ENCODE measurements at regions not wholly inside any gene's neighbourhood (a gene's known extent, or its start where the extent isn't known, plus 50 kb on each side); places are given as distances from the start of the nearest gene placed in this dataset.
"Not testable (repeated sequence)": the region's sequence is repeated elsewhere in the genome, so short reads cannot be mapped to it uniquely, and the experiment has no call there.

DNA sequence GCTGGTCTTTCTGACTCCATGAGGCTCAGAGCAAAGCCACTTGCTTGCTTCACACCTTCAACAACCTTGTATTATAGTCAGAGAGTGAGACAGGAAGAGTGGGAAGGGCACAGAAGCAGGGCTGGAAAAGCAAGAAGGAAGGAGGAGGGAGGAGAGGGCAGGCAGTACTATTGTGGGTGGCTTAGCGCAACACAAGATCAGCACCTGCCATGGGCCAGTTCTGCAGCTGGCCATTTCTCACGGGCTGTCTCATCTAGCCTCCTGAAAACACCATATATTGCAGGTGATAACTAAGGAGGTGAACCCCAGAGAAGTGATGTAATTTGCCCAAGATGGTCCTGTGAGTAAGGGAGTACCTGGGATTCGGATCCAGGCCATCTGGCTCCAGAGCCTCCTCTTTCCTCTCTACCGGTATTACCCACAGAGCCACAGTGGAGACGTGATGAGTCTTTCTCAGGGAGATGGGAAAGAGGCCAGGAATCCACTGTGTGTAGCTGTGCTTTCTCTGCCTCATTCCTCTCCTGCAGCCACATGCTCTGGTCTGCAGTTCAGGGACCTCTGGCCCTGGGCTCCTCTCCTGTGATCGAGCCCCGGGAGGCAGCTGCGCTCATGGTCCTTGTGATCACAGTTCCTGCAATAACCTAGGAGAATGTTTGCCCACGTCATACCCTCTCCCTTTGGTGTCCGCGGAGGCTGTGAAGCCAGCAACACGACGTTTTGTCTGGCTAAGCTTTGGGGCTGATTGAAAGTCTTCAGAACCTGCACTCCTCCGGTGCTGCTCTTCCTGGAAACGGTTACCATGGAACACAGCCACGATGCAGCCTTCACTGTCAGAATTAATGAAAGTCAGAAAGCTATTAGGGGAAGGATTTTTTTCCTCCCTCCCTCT lies 178.1 kb upstream of the CCL2 start:
- Histone ChIP-seq H3K36me3 (no peaks in the 10 kb centered on the region), H3K27ac (no peak overlapping the region), H3K4me3 (no peak overlapping the region), H3K4me1 (no peaks in the 10 kb centered on the region), H3K27me3 (peaks cover 11% of the 10 kb centered on the region), H3K9me3 (no peaks in the 10 kb centered on the region)
- TF ChIP-seq POLR2A (IDR thresholded peaks at IDR 0.05) (no peak), EP300 (IDR thresholded peaks at IDR 0.05; ENCODE audit: low read depth) (no peak), POLR2AphosphoS5 (IDR thresholded peaks at IDR 0.05) (no peak)
- TF ChIP-seq, protein P1, sequence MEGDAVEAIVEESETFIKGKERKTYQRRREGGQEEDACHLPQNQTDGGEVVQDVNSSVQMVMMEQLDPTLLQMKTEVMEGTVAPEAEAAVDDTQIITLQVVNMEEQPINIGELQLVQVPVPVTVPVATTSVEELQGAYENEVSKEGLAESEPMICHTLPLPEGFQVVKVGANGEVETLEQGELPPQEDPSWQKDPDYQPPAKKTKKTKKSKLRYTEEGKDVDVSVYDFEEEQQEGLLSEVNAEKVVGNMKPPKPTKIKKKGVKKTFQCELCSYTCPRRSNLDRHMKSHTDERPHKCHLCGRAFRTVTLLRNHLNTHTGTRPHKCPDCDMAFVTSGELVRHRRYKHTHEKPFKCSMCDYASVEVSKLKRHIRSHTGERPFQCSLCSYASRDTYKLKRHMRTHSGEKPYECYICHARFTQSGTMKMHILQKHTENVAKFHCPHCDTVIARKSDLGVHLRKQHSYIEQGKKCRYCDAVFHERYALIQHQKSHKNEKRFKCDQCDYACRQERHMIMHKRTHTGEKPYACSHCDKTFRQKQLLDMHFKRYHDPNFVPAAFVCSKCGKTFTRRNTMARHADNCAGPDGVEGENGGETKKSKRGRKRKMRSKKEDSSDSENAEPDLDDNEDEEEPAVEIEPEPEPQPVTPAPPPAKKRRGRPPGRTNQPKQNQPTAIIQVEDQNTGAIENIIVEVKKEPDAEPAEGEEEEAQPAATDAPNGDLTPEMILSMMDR (IDR thresholded peaks at IDR 0.05) = no peak
- DNase-seq = no peak
- WGBS, 2 donors (ENCODE audit: low coverage in 1 of 2) = 59 to 60% methylated on average over 1 to 16 of the region's 16 CpGs
- intact Hi-C loops (cut with DNase I; ENCODE audit: low total_unique reads) (no loop called here), in situ Hi-C loops (cut with MboI; ENCODE audit: low pct_ligation_motif_present in 1 of 4, low pct_unique_long_range_greater_than_20kb in 1 of 4, low sequenced_read_pairs in 3 of 4) (no loop called here)

DNA sequence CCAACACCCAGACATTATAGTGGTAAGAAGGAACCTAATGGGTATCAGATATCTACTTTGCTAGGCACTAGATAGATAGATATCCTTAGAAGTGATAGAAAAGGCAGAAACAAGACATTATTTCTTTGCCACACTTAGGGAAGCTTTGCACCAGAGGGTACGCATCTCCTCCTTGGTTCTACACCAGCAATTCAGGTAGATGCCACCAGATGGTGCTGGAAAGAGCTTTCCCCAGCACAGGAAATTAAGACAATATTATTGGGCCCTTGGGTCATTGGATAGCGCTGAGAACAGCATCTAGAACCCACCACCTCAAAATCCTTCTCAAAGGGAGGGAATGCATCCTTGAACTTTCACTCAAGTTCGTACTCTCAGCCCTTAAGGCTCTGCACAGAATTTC lies 173.8 kb upstream of the CCL2 start:
- no peak for DNase-seq
- 52 to 60% methylated on average over 1 to 3 of the region's 3 CpGs for WGBS, 2 donors (ENCODE audit: low coverage in 1 of 2)
- TF ChIP-seq EP300 (IDR thresholded peaks at IDR 0.05; ENCODE audit: low read depth) = no peak
- TF ChIP-seq, protein P1 (IDR thresholded peaks at IDR 0.05) = peak in 1 of 5 experiments; percentile 9
- intact Hi-C loops (cut with DNase I; ENCODE audit: low total_unique reads) = no loop called here
- H3K36me3 ChIP-seq = no peaks in the 10 kb centered on the region
- H3K9me3 ChIP-seq = no peaks in the 10 kb centered on the region
- H3K4me1 ChIP-seq = no peaks in the 10 kb centered on the region
- H3K27ac ChIP-seq = no peak overlapping the region
- H3K27me3 ChIP-seq = peaks cover 11% of the 10 kb centered on the region
- in situ Hi-C loops (cut with MboI; ENCODE audit: low pct_ligation_motif_present in 1 of 4, low pct_unique_long_range_greater_than_20kb in 1 of 4, low sequenced_read_pairs in 3 of 4) = no loop called here
- H3K4me3 ChIP-seq = no peak overlapping the region

DNA sequence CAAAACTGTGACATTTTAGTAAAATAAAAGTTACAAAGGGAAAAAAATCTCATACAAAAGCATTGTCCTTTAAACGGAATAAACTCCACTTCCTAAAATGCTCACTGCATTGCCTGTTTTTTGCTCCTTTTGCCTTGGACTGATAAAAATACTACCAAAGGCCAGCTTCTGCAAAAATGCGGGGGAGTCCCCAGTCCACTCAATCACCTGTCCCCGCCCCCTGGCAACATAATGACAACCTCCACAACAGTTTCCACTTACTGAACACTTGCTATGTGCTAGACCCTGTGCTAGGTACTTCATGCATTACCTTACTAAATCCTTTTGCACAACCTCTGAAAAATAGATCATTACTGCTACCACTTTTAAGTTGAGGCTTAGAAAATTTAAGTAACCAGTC lies 172.7 kb upstream of the CCL2 start:
- intact Hi-C loops (cut with DNase I; ENCODE audit: low total_unique reads) = no loop called here

DNA sequence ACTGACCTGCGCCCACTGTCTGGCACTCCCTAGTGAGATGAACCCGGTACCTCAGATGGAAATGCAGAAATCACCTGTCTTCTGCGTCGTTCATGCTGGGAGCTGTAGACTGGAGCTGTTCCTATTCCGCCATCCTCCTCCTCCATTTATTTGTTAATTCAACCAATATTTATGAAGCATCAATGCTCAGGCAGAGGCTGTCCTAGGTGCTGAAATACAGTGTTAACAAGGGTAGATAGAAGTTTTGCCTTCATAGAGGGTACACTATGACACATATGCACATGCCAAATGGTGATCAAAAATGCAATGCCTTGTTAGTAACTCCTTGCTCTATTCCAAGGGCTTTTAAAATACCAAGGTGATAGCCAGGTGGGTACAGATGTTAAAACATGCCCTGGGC lies 166.0 kb upstream of the CCL2 start:
- H3K27me3 ChIP-seq; H3K9me3 ChIP-seq; H3K36me3 ChIP-seq; H3K4me1 ChIP-seq; H3K4me3 ChIP-seq; in situ Hi-C loops (cut with MboI; ENCODE audit: low pct_ligation_motif_present in 1 of 4, low pct_unique_long_range_greater_than_20kb in 1 of 4, low sequenced_read_pairs in 3 of 4); H3K27ac ChIP-seq; DNase-seq; intact Hi-C loops (cut with DNase I; ENCODE audit: low total_unique reads): not testable (repeated sequence)
- WGBS, 2 donors (ENCODE audit: low coverage in 1 of 2) = 86 to 97% methylated on average over 5 of the region's 5 CpGs

More for the DNA sequence above, 172.7 kb upstream of the CCL2 start:
- Histone ChIP-seq H3K27ac (no peak overlapping the region), H3K27me3 (peaks cover 6% of the 10 kb centered on the region), H3K9me3 (no peaks in the 10 kb centered on the region), H3K4me3 (no peak overlapping the region), H3K4me1 (no peaks in the 10 kb centered on the region), H3K36me3 (no peaks in the 10 kb centered on the region)
- DNase-seq = no peak
- in situ Hi-C loops (cut with MboI; ENCODE audit: low pct_ligation_motif_present in 1 of 4, low pct_unique_long_range_greater_than_20kb in 1 of 4, low sequenced_read_pairs in 3 of 4) = no loop called here
- TF ChIP-seq, protein P1 (IDR thresholded peaks at IDR 0.05) = no peak
- TF ChIP-seq EP300 (IDR thresholded peaks at IDR 0.05; ENCODE audit: low read depth) = no peak
- TF ChIP-seq POLR2AphosphoS5 (IDR thresholded peaks at IDR 0.05) = no peak
- TF ChIP-seq POLR2A (IDR thresholded peaks at IDR 0.05) = no peak
- WGBS, 2 donors (ENCODE audit: low coverage in 1 of 2) = 70 to 83% methylated on average over 1 to 3 of the region's 3 CpGs

DNA sequence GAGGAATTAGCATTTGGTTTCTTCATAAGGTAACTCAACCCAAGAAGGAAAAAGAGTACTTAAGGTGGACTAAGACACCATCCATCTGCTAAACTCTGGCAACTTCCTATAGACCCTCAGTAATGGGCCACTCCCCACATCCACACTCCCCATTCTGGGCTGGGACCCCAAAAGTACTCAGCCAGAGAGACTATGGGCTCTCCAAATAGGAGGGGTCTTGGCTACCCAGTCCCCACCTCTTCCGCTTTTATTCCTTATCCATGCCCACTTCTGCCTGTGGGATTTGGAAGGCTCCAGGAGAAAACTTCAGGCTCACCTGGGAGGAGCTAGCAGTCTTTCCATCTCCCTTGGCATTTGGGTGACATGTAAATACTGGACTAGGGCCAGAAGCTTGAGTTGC lies 164.5 kb upstream of the CCL2 start:
- intact Hi-C loops (cut with DNase I; ENCODE audit: low total_unique reads) (no loop called here), in situ Hi-C loops (cut with MboI; ENCODE audit: low pct_ligation_motif_present in 1 of 4, low pct_unique_long_range_greater_than_20kb in 1 of 4, low sequenced_read_pairs in 3 of 4) (no loop called here)
- no peak for TF ChIP-seq POLR2A (IDR thresholded peaks at IDR 0.05)
- no peak for TF ChIP-seq EP300 (IDR thresholded peaks at IDR 0.05; ENCODE audit: low read depth)
- TF ChIP-seq POLR2AphosphoS5 (IDR thresholded peaks at IDR 0.05) = no peak
- TF ChIP-seq, protein P1 (IDR thresholded peaks at IDR 0.05) = no peak
- Histone ChIP-seq H3K27me3 (peaks cover 5% of the 10 kb centered on the region), H3K27ac (no peak overlapping the region), H3K36me3 (no peaks in the 10 kb centered on the region), H3K4me1 (no peaks in the 10 kb centered on the region), H3K9me3 (no peaks in the 10 kb centered on the region), H3K4me3 (no peak overlapping the region)
- DNase-seq = no peak
- WGBS, 2 donors (ENCODE audit: low coverage in 1 of 2) = 94% methylated on average over 1 of the region's 1 CpG; no CpG with 5 or more reads in 1 of the 2 donors

All from transverse colon (tissue), 4 donors.